ENCODE measurements at regions not wholly inside any gene's neighbourhood (a gene's known extent, or its start where the extent isn't known, plus 50 kb on each side); places are given as distances from the start of the nearest gene placed in this dataset.

GRCh38 chr3:194281306-194281705 is 69.8 kb downstream of the CPN2 start:
- no peak for TF ChIP-seq EP300 (IDR thresholded peaks at IDR 0.05; ENCODE audit: borderline replicate concordance)
- TF ChIP-seq REST (IDR thresholded peaks at IDR 0.05; ENCODE audit: low read depth): no peak
- TF ChIP-seq TAF1 (IDR thresholded peaks at IDR 0.05; ENCODE audit: low read depth): no peak
- no peak for TF ChIP-seq RAD21 (IDR thresholded peaks at IDR 0.05; ENCODE audit: low read depth)
